Kidney epithelial cell (primary cell): ENCODE measurements at regions not wholly inside any gene's neighbourhood (a gene's known extent, or its start where the extent isn't known, plus 50 kb on each side); places are given as distances from the start of the nearest gene placed in this dataset.
"Not testable (repeated sequence)": the region's sequence is repeated elsewhere in the genome, so short reads cannot be mapped to it uniquely, and the experiment has no call there.

Source experiments
- DNase-seq: peaks from one replicate; pipeline ENCODE4 v3.0.0-alpha.2; 2010; ENCODE audit warnings: low read depth
- H3K27me3 ChIP-seq: 2 replicates; pipeline ENCODE4 v1.6.0; 2011; ENCODE audit warnings: low read length; ENCODE audit not compliant: control insufficient read depth, insufficient read depth
- H3K36me3 ChIP-seq: 2 replicates; pipeline ENCODE4 v1.5.1; 2011; ENCODE audit warnings: low read length; ENCODE audit not compliant: control insufficient read depth, insufficient read depth
- H3K4me3 ChIP-seq: 2 replicates; pipeline ENCODE4 v1.5.1; 2011; ENCODE audit warnings: low read depth, mild to moderate bottlenecking, control low read depth, low read length
- CTCF ChIP-seq: IDR thresholded peaks from 2 replicates; pipeline ENCODE4 v1.5.1; 2011; ENCODE audit warnings: mild to moderate bottlenecking, moderate library complexity, low read length, control low read depth, inconsistent platforms; ENCODE audit not compliant: insufficient read depth, poor library complexity, severe bottlenecking

- DNase-seq = no peak
- no peak for TF ChIP-seq CTCF
- Histone ChIP-seq H3K27me3 (no peaks in the 10 kb centered on the region), H3K4me3 (no peak overlapping the region), H3K36me3 (no peaks in the 10 kb centered on the region)
Measured at GRCh38 chr13:84591444-84591843, 709.2 kb upstream of the SLITRK1 start.

GRCh38 chr13:84590663-84591062, 708.4 kb upstream of the SLITRK1 start:
- no peaks in the 10 kb centered on the region for H3K27me3 ChIP-seq
- H3K4me3 ChIP-seq = no peak overlapping the region
- no peaks in the 10 kb centered on the region for H3K36me3 ChIP-seq
- no peak for DNase-seq
- TF ChIP-seq CTCF = no peak

GRCh38 chr13:84588023-84588422, 705.7 kb upstream of the SLITRK1 start:
- no peaks in the 10 kb centered on the region for H3K27me3 ChIP-seq
- no peak overlapping the region for H3K4me3 ChIP-seq
- no peak for TF ChIP-seq CTCF
- no peak for DNase-seq
- H3K36me3 ChIP-seq = no peaks in the 10 kb centered on the region

- DNase-seq, H3K27me3 ChIP-seq, H3K4me3 ChIP-seq, H3K36me3 ChIP-seq: not testable (repeated sequence)
Measured at GRCh38 chr13:84579901-84580300, 697.6 kb upstream of the SLITRK1 start.

- no peak for DNase-seq
Measured at GRCh38 chr13:84574851-84575250, 692.6 kb upstream of the SLITRK1 start.

GRCh38 chr13:84571264-84571663, 689.0 kb upstream of the SLITRK1 start:
- no peaks in the 10 kb centered on the region for H3K27me3 ChIP-seq
- DNase-seq = no peak
- no peaks in the 10 kb centered on the region for H3K36me3 ChIP-seq
- no peak overlapping the region for H3K4me3 ChIP-seq
- peak; percentile 14 for TF ChIP-seq CTCF

More at GRCh38 chr13:84574851-84575250, 692.6 kb upstream of the SLITRK1 start:
- Histone ChIP-seq H3K36me3 (no peaks in the 10 kb centered on the region), H3K4me3 (no peak overlapping the region), H3K27me3 (no peaks in the 10 kb centered on the region)
- TF ChIP-seq CTCF = peak; percentile 30

- no peak for DNase-seq
- no peaks in the 10 kb centered on the region for H3K36me3 ChIP-seq
- no peak for TF ChIP-seq CTCF
- H3K4me3 ChIP-seq = no peak overlapping the region
- no peaks in the 10 kb centered on the region for H3K27me3 ChIP-seq
Measured at GRCh38 chr13:84570831-84571230, 688.6 kb upstream of the SLITRK1 start.
